Suppressor macrophage treated with lipopolysaccharide for 4 hours (primary cell): ENCODE measurements at regions not wholly inside any gene's neighbourhood (a gene's known extent, or its start where the extent isn't known, plus 50 kb on each side); places are given as distances from the start of the nearest gene placed in this dataset.

ENCODE experiments used
- DNase-seq: peaks from one replicate; pipeline ENCODE4 v3.0.0-alpha.2; 2020

GRCh38 chr16:65218348-65218747, 96.5 kb upstream of the CDH11 start:
- DNase-seq: no peak

GRCh38 chr16:65213866-65214595, 92.2 kb upstream of the CDH11 start:
- no peak for DNase-seq

- no peak for DNase-seq
Observed at GRCh38 chr16:65212791-65213190, 90.9 kb upstream of the CDH11 start.

- no peak for DNase-seq
Observed at GRCh38 chr16:65212240-65212639, 90.4 kb upstream of the CDH11 start.

- no peak for DNase-seq
Observed at GRCh38 chr16:65202461-65202860, 80.6 kb upstream of the CDH11 start.

- DNase-seq: no peak
Observed at GRCh38 chr16:65201511-65201910, 79.6 kb upstream of the CDH11 start.

- DNase-seq: no peak
Observed at GRCh38 chr16:65200857-65201256, 79.0 kb upstream of the CDH11 start.

- DNase-seq: no peak
Observed at GRCh38 chr16:65200156-65200773, 78.4 kb upstream of the CDH11 start.

- DNase-seq: no peak
Observed at GRCh38 chr16:65196420-65197075, 74.7 kb upstream of the CDH11 start.

GRCh38 chr16:65195998-65196397, 74.1 kb upstream of the CDH11 start:
- DNase-seq: no peak

- no peak for DNase-seq
Observed at GRCh38 chr16:65185241-65185778, 63.4 kb upstream of the CDH11 start.

- DNase-seq: no peak
Observed at GRCh38 chr16:65181071-65181561, 59.3 kb upstream of the CDH11 start.

GRCh38 chr16:65178151-65178550, 56.3 kb upstream of the CDH11 start:
- DNase-seq: no peak

GRCh38 chr16:65176603-65177002, 54.7 kb upstream of the CDH11 start:
- DNase-seq: no peak

GRCh38 chr16:65172356-65172755, 50.5 kb upstream of the CDH11 start:
- DNase-seq: no peak
